Hypothalamus (tissue), 51 donors: ENCODE measurements at regions not wholly inside any gene's neighbourhood (a gene's known extent, or its start where the extent isn't known, plus 50 kb on each side); places are given as distances from the start of the nearest gene placed in this dataset.

Experiments
- DNase-seq, 51 donors: peaks; one replicate each; lab custom pipeline; 2025; lab: John Stamatoyannopoulos, UW

- no peak for DNase-seq
These were observed 519.9 kb upstream of the NOX3 start for GRCh38 chr6:155975506-155975905.

GRCh38 chr6:155974811-155975323 is 519.2 kb upstream of the NOX3 start:
- no peak for DNase-seq

- no peak for DNase-seq
These were observed 518.7 kb upstream of the NOX3 start for GRCh38 chr6:155974359-155974758.

DNA sequence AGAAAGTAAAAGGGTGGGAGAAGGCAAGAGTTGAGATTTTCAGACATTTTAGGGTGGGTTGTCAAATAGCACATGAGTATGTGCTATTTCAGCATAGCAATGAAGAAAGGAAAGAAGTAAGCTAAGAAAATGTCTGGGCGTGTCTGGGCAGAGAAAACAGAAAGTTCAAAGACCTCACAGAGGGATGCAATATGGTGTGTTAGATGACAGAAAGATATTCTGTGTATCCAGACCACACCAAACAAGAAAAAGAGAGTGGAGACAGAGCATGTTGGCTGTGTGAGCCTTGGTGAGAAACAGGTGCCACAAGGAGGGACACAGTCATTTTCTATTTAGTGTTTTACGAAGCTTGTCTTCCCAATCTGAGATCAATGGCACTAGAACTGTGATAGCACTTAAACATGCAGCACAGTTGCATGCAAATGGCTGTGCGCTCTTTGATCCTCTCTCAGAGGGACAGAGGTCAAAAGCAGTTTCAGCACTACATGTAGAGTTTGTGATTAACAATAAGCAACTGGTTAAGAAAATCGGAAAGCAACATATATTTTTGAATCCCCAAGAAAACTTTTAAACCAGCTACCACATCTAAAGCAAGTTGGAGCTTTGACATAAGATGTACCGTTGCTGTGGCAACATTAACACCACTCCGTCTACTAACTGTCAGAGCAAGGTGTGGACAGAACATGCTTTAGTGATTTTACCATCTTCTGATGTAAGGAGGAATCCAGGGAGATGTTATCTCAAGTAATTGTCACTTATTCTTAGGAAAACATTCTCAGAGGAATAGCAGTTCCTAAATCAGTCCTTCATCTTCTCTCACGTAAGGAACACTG is 515.5 kb upstream of the NOX3 start:
- DNase-seq, result no peak

DNA sequence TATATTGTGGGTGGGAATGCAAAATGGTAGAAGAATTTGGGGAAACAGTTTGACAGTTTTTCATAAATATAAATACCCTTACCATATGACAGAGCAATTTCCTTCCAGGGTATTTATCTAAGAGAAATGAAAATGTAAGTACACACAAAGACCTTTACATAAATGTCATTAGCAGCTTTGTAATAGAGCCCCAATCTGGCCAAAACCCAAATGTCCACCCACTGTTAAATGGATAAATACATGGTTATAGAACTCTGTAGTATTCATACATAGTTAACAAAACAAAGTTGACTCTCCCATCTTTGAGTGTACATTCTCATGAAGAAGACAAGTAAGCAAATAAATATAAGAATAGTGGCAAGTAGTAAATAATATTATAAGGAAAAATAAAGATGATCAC is 514.8 kb upstream of the NOX3 start:
- no peak for DNase-seq

DNA sequence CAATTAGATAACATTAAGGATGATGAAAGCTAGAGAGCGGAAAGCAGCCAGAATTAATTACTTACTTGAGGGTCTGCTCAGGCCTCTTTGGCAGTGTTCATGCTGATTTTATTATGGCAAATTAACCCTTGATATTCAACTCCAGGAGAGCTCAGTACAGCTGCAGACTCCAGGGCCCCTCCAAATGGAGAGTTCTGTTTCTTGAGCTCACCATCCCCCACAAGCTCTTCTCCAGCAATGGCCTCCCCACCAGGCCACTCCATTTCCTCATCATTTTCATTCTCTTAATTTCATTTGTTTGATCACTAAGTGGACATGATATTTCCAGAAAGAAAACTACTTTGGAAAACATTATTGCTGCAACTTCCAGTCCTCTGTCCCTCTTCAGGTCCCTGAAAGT is 513.3 kb upstream of the NOX3 start:
- DNase-seq, result no peak

DNA sequence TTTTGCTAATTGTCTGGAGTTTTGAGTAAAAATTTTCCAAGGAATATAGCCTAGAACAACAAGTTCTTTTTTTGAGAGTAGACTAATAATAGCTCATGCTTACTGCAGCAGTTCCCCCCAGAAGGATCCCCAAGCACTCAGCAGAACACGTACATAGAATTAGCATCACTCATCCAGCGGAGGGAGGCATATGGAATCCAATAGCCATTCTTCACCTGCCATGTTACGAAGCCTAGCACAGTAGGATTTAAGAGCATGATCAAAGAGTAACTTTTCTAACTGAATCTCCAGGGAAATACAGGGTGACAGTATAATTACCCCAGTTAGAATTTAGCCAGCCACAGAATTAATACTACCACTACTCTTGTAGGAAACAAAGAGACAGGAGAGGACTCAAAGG is 511.7 kb upstream of the NOX3 start:
- DNase-seq, result no peak

DNA sequence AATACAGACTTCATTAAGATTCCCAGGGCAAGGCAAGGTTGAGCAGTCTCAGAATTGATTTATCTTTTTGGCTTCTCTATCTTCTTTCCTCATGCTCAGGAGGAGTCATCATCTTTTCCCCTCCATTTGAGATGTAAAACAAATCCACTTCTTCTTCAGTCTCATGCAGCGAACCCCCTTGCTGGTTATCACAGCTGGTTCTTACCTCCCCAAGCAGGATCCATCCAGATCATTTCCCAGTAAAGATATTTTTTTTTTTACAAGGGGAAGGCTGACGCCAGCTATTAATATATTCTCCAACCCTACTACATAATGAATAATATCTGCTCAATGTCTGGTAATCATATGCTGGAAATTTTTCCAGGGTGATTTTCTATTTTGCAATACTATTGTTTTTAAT is 508.9 kb upstream of the NOX3 start:
- no peak for DNase-seq

DNA sequence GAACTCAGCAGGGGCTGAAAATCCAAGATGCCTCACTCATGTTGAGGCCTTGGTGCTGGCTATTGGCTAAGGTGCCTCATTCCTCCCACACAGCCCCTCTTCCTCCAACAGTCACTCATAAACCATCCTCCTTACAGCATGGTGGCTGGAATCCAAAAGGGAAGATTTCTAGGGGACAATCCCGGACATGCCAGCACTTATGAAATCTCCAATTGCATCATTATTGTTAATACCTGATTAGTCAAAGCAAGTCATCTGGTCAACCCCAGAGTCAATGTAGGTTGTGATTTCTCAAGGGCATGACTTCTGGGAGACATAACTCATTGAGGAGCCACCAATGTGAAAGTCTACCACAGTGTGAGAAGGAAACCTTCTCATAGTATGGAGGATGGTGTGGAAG is 506.6 kb upstream of the NOX3 start:
- DNase-seq, result no peak

DNA sequence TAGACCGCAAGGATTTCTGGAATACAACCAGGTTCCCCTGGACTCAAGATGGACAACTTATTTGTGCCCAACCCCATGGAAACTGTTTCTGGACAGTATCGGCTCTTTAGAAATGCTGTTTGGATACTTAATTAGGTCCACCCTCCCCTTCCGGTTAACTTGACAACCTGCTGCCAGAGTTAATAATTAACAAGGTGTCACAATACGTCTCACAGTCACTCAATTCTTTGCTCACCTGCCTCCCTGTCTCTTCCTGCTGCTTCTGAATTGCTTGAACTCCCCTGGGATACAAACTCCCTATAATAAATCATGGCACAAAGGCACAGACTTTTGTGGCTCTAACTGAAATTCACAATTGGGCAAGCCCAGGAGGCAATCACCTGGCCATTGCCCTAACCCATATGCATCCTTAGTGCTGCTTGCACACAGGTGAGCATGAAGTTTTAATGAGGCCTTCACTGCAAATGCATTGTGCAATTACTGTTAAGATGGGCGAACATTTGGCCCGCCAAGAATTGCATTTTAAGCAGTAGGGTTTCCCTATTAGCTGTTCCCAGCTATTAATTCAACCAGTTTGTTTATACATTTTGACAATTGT is 504.4 kb upstream of the NOX3 start:
- DNase-seq, result no peak

DNA sequence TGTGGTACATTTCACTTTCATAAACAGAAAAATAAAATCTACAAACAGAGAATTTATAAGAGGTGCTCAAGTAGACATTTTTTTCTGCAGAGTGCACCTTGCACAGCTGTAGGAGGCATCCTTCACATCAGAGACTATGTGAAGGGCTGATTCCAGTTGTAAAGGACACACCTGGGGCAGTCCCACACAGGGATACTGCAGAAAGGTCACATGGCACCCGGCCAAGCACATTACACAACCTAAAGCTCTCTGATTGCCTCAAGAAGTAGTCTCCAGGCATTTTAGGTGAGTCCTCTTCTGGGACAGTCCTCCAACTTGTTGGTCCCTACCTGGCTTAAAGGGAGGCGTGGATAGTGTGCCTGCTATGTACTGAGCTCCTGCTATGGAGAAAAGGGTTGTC is 502.9 kb upstream of the NOX3 start:
- no peak for DNase-seq

GRCh38 chr6:155955038-155955437 is 499.4 kb upstream of the NOX3 start:
- DNase-seq, result no peak

- no peak for DNase-seq
These were observed 498.5 kb upstream of the NOX3 start for GRCh38 chr6:155954149-155954548.

DNA sequence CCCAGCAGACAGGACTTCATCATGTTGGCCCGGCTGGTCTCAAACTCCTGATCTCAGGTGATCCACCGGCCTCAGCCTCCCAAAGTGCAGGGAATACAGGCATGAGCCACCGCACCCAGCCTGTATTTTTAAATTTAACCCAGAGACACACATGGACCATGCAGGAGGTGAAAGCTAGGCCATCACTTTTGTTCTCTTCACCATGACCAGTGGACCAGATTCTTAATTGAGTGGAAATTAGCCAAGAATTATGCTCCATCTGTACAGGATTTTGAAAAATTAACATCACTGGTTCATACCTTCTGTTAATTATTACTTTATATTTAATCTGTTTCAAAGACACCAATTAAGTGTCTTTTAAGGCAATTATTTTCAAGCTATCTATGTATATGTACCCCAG is 493.6 kb upstream of the NOX3 start:
- no peak for DNase-seq

DNA sequence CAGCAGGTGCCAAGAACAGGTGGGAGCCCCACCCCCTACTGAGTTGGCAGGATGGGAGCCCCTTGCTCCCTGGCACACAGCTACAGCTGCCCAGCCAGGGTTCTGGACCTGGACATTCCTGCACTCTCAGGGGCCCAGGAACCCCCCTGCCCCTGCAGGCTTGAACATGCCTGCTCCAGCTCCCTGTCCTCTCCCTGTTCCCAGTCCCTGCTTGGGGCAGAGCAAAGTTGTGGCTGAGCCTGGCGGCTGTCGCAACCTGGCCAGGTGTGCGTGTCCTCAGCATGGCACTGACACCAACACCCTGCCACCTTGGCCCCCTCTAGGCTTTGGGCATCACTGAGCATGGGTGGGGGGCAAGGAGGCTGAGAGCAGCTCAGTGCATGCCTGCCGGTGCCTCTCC is 491.2 kb upstream of the NOX3 start:
- DNase-seq, result no peak

GRCh38 chr6:155943635-155944034 is 488.0 kb upstream of the NOX3 start:
- no peak for DNase-seq

GRCh38 chr6:155939253-155939652 is 483.6 kb upstream of the NOX3 start:
- DNase-seq, result no peak

DNA sequence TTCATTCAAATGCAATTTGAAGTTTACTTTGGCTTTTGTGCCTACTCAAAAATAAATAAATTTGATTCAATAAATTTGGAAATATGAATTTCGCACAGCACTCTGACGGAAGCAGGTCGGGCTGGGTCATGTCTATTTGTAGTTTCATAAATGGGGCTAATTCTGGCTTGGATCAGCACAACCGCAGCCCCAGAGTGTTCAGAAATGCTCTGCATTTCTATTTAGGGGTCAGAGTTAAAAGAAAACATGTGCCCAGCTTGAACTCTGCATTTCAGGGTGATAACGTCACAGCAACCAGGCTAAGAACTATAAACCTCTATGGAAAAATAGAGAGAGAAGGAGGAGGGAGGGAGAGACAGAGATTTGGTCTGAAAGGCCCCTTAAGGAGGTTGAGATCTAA is 480.9 kb upstream of the NOX3 start:
- no peak for DNase-seq

DNA sequence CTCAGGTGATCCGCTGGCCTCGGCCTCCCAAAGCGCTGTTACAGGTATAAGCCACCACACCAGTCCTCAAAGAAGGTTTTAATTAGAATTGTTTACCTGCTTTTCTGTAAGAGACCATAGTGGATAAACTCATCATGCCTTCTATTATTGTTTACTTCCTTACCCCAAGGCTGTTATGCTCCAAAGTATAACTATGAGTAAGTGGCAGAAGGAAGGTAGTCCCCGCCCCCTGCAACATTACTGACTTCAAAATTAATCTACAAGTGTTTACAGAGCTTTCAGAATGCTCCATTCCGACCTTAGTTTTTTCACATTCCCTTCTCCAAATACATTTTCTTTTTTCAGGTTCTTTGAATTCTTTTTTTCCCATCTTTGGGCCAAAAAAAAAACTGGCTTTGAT is 480.5 kb upstream of the NOX3 start:
- DNase-seq, result no peak

GRCh38 chr6:155916846-155917624 is 461.4 kb upstream of the NOX3 start:
- DNase-seq, result no peak

- no peak for DNase-seq
These were observed 460.0 kb upstream of the NOX3 start for GRCh38 chr6:155915651-155916050.

GRCh38 chr6:155913816-155914215 is 458.2 kb upstream of the NOX3 start:
- no peak for DNase-seq
